NB4 (cell line): ENCODE measurements at regions not wholly inside any gene's neighbourhood (a gene's known extent, or its start where the extent isn't known, plus 50 kb on each side); places are given as distances from the start of the nearest gene placed in this dataset.
"Not testable (repeated sequence)": the region's sequence is repeated elsewhere in the genome, so short reads cannot be mapped to it uniquely, and the experiment has no call there.

ENCODE experiments used
- DNase-seq: peaks from one replicate; pipeline ENCODE4 v3.0.0; 2010; ENCODE audit warnings: low read depth
- H3K4me3 ChIP-seq: one replicate; pipeline ENCODE4 v1.5.1; 2011; ENCODE audit warnings: mild to moderate bottlenecking, low read depth, low read length, moderate library complexity
- MYC ChIP-seq: IDR thresholded peaks from 2 replicates; pipeline ENCODE4 v1.6.1; 2011; ENCODE audit warnings: low read depth, low read length
- POLR2A ChIP-seq: IDR thresholded peaks from 2 replicates; pipeline ENCODE4 v1.6.1; 2011; ENCODE audit warnings: mild to moderate bottlenecking; ENCODE audit not compliant: insufficient read length; ENCODE audit errors: extremely low read depth
- TF ChIP-seq, protein P1 (sequence below): IDR thresholded peaks from 2 replicates; pipeline ENCODE4 v1.6.1; 2011; ENCODE audit warnings: low read depth, low read length
- TF ChIP-seq, protein P2 (sequence below): IDR thresholded peaks from one replicate; pipeline ENCODE4 v1.5.1; 2012; ENCODE audit warnings: low read depth, low read length

DNA sequence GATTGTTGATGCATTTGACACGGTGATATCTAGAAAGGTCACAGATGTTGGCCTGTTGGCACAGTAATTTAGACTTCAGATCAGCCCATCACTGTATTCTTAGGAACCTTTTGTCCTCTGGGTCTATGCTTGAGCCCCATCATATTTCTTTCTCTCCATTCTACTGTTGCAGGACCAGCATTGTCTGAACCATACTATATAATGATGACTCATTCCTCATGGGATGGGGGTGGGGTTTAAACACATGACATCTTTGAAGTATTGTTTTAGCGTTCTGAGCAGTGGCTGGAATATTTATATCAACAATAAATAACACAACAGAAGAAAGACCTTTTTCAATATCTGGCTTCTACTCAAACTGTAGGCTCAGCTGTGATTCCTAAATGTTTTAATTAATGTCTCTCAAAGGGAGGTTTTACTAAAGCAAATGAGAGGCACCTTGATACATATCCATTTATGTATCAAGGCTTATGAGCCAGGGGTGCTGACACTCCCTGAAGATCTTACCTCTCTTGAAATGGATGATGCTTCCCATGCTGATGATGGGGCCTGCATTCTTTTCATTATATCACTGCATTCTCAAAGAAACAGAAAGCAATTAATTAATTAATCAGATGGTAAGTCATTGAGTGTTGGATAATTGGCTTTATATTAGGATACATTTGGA lies 379.0 kb upstream of the GOT2 start:
- peak; percentile 7 for DNase-seq
- no peak overlapping the region for H3K4me3 ChIP-seq
- TF ChIP-seq POLR2A = no peak
- TF ChIP-seq, protein P1, sequence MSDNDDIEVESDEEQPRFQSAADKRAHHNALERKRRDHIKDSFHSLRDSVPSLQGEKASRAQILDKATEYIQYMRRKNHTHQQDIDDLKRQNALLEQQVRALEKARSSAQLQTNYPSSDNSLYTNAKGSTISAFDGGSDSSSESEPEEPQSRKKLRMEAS = no peak
- TF ChIP-seq MYC = no peak

DNA sequence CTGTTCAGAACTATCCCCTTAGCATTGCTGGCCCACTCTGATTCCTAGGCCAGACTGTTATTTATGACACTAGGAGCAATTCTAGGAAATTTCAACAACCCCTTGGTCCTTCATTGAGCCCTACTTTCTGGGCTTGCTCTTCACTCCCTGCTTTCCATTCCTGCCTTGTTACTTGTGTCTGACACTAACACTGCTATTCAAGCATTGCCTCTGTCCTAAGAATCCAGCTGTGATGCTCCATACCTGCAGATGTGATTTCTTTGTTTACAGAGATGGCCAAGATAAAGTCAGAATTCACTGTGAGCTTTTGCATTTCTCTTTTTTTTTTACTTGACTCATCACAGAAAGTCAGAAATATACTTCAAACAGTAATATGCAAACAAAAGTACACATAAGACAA lies 377.2 kb upstream of the GOT2 start:
- DNase-seq = no peak
- TF ChIP-seq, protein P1 = no peak
- TF ChIP-seq, protein P2, sequence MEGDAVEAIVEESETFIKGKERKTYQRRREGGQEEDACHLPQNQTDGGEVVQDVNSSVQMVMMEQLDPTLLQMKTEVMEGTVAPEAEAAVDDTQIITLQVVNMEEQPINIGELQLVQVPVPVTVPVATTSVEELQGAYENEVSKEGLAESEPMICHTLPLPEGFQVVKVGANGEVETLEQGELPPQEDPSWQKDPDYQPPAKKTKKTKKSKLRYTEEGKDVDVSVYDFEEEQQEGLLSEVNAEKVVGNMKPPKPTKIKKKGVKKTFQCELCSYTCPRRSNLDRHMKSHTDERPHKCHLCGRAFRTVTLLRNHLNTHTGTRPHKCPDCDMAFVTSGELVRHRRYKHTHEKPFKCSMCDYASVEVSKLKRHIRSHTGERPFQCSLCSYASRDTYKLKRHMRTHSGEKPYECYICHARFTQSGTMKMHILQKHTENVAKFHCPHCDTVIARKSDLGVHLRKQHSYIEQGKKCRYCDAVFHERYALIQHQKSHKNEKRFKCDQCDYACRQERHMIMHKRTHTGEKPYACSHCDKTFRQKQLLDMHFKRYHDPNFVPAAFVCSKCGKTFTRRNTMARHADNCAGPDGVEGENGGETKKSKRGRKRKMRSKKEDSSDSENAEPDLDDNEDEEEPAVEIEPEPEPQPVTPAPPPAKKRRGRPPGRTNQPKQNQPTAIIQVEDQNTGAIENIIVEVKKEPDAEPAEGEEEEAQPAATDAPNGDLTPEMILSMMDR = no peak
- TF ChIP-seq POLR2A (no peak), MYC (no peak)
- H3K4me3 ChIP-seq = no peak overlapping the region

DNA sequence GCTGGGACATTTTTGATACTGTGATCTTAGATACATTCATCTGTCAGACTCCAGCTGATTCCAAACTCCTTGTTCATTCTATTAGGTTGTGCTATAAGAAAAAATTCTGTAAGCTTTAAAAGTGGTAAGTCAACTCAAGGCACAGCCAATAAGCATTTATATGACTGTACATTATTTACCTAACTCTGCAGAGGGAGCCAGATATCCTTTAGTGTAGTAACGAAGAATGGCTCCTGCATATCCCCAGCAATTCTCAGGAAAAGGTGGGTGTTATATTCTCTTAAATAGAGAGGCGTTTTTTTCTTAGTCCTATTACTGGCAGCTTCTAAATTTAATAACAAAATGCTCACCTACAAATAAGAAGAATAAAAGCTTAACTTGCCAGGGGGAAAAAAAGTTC lies 374.3 kb upstream of the GOT2 start:
- TF ChIP-seq POLR2A = no peak
- TF ChIP-seq, protein P1 = no peak
- TF ChIP-seq, protein P2 = no peak
- no peak for TF ChIP-seq MYC
- no peak for DNase-seq
- H3K4me3 ChIP-seq = no peak overlapping the region

DNA sequence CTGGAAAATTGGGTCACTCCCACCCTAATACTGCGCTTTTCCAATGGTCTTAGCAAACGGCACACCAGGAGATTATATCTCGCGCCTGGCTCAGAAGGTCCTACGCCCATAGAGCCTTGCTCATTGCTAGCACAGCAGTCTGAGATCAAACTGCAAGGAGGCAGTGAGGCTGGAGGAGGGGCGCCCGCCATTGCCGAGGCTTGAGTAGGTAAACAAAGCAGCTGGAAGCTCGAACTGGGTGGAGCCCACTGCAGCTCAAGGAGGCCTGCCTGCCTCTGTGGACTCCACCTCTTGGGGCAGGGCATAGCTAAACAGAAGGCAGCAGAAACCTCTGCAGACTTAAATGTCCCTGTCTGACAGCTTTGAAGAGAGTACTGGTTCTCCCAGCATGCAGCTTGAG lies 362.6 kb upstream of the GOT2 start:
- not testable (repeated sequence) for DNase-seq, H3K4me3 ChIP-seq

DNA sequence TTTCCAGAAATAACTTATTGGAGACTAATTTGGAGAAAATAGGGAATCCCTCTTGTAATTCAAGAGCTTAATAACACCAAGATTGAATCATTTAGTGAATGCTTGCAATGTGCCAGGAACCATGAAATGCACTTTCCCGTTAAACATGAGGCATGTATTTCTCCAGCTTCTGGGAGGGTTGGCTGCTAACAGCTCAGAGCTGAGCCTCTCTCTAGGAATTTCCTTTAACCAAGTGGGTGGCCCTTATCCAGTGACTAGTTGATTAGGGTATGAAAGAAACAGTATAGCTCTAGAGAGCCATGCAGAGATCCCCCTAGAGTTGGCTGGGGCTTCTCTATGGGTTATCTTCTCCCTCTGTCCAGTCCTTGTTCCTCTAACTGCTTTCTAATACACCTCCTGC lies 356.4 kb upstream of the GOT2 start:
- TF ChIP-seq MYC = no peak
- TF ChIP-seq, protein P2 = no peak
- TF ChIP-seq, protein P1 = no peak
- TF ChIP-seq POLR2A = no peak
- no peak for DNase-seq
- H3K4me3 ChIP-seq = no peak overlapping the region

DNA sequence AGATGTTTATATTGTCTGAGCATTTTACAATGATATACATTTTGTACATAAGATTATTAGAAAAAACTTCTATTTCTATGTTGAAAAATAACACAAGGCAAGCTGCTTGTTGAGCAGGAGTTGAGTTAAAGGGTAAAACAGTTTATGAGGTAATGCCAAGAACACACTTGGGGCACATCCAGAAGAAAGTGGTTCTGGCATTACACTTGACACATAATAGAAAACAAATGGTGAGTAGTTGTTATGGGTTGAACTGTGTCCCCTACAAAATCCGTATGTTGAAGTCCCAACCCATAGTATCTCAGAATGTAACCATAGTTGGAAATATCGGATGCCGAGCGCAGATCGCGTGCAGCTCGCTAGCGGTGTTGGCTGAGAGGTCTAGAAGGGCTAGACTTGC lies 354.3 kb upstream of the GOT2 start:
- no peak overlapping the region for H3K4me3 ChIP-seq
- TF ChIP-seq POLR2A (no peak), MYC (no peak)
- TF ChIP-seq, protein P2 = no peak
- TF ChIP-seq, protein P1 = no peak
- DNase-seq = no peak

DNA sequence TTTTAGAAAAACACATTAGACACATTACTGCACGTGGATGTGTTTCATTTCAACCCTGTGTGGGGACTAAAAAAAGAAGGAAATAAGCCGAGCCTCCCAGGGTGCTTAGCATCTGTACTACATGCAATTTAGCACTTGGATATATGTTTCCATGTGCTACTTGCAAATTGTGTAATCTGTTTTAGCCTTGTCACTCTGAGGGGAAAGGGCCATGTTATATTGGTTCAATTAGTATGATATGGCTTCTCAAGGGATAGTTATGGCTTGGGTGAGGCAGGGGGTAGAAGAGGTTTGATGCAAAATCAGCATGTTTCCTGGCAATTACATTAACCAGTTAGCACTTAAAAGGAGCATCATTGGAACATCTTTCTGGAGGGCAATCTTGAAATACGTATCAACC lies 353.5 kb upstream of the GOT2 start:
- TF ChIP-seq POLR2A (no peak), MYC (no peak)
- TF ChIP-seq, protein P2 = no peak
- TF ChIP-seq, protein P1 = no peak
- no peak overlapping the region for H3K4me3 ChIP-seq
- DNase-seq = no peak
